WTC11 (cell line): ENCODE measurements at regions not wholly inside any gene's neighbourhood (a gene's known extent, or its start where the extent isn't known, plus 50 kb on each side); places are given as distances from the start of the nearest gene placed in this dataset.

ENCODE experiments used
- ATAC-seq: fragments of 200-7000 bp; cut with Tn5 transposase; 2 replicates; pipeline ENCODE4 v1.10.0; 2021; ENCODE audit warnings: mild to moderate bottlenecking, moderate library complexity
- CTCF ChIA-PET: fragments of 300-600 bp; sonication (Branson Sonifier 250); formaldehyde crosslinking; loops from one replicate; lab custom pipeline; 2021; ENCODE audit warnings: antibody characterized with exemption; lab: Charles Lee
- POLR2A ChIA-PET: fragments of 350-600 bp; sonication (Branson Sonifier 250); formaldehyde crosslinking; loops from one replicate; lab custom pipeline; 2021; ENCODE audit warnings: antibody characterized with exemption; lab: Charles Lee
- DNase-seq: peaks from one replicate; pipeline ENCODE4 v3.0.0; 2021; ENCODE audit warnings: low spot score
- H3K27ac Mint-ChIP-seq: 2 replicates; pipeline ENCODE4 v1.8.0; 2021; ENCODE audit warnings: mixed read lengths
- H3K27me3 Mint-ChIP-seq: 2 replicates; pipeline ENCODE4 v1.8.0; 2021; ENCODE audit warnings: low read depth, mild to moderate bottlenecking, moderate library complexity, mixed read lengths
- H3K36me3 Mint-ChIP-seq: 2 replicates; pipeline ENCODE4 v1.8.0; 2021; ENCODE audit warnings: mixed read lengths
- H3K4me1 Mint-ChIP-seq: 2 replicates; pipeline ENCODE4 v1.8.0; 2022; ENCODE audit warnings: mixed read lengths
- H3K4me3 Mint-ChIP-seq: 2 replicates; pipeline ENCODE4 v1.8.0; 2021; ENCODE audit warnings: mild to moderate bottlenecking, moderate library complexity, mixed read lengths
- H3K9me3 Mint-ChIP-seq: 2 replicates; pipeline ENCODE4 v1.8.0; 2021; ENCODE audit warnings: mixed read lengths
- CTCF ChIP-seq: fragments of 200-600 bp; IDR thresholded peaks from 2 replicates; pipeline ENCODE4 v1.8.0; 2022; ENCODE audit warnings: antibody characterized with exemption
- ERG ChIP-seq: fragments of 250-450 bp; sonication (Bioruptor Pico); IDR thresholded peaks from 2 replicates; pipeline ENCODE4 v1.8.0; 2021; ENCODE audit warnings: mild to moderate bottlenecking
- FOXP1 ChIP-seq: sonication (generic); formaldehyde crosslinking; IDR thresholded peaks from 2 replicates; pipeline ENCODE4 v1.8.0; 2022; ENCODE audit warnings: missing genetic modification reagents, mild to moderate bottlenecking, moderate library complexity, borderline replicate concordance
- HMGXB4 ChIP-seq: sonication (generic); formaldehyde crosslinking; IDR thresholded peaks from 2 replicates; pipeline ENCODE4 v1.8.1; 2023; ENCODE audit warnings: mild to moderate bottlenecking, moderate library complexity, missing genetic modification reagents
- RELA ChIP-seq: sonication (generic); formaldehyde crosslinking; IDR thresholded peaks from 2 replicates; pipeline ENCODE4 v1.8.1; 2022; ENCODE audit warnings: missing genetic modification reagents, mild to moderate bottlenecking, borderline replicate concordance
- SMAD3 ChIP-seq: sonication (generic); formaldehyde crosslinking; IDR thresholded peaks from 2 replicates; pipeline ENCODE4 v1.8.0; 2022; ENCODE audit warnings: missing genetic modification reagents, mild to moderate bottlenecking, borderline replicate concordance
- TP53 ChIP-seq: sonication (generic); formaldehyde crosslinking; IDR thresholded peaks from 2 replicates; pipeline ENCODE4 v1.8.1; 2023; ENCODE audit warnings: mild to moderate bottlenecking, missing genetic modification reagents
- ZNF263 ChIP-seq: sonication (generic); formaldehyde crosslinking; IDR thresholded peaks from 2 replicates; pipeline ENCODE4 v1.8.1; 2022; ENCODE audit warnings: low read depth, mild to moderate bottlenecking, moderate library complexity, missing genetic modification reagents
- ZNF281 ChIP-seq: sonication (generic); formaldehyde crosslinking; IDR thresholded peaks from 2 replicates; pipeline ENCODE4 v1.8.0; 2023; ENCODE audit warnings: mild to moderate bottlenecking, missing genetic modification reagents
- ZNF512 ChIP-seq: sonication (generic); formaldehyde crosslinking; IDR thresholded peaks from 2 replicates; pipeline ENCODE4 v1.8.1; 2022; ENCODE audit warnings: missing genetic modification reagents, borderline replicate concordance
- ZNF532 ChIP-seq: fragments of 250-450 bp; sonication (Bioruptor Pico); IDR thresholded peaks from 2 replicates; pipeline ENCODE4 v1.9.0; 2021; ENCODE audit warnings: mild to moderate bottlenecking, borderline replicate concordance

- Mint-ChIP-seq H3K27me3 (no peaks in the 10 kb centered on the region), H3K4me3 (no peak overlapping the region)
- no peak for ATAC-seq
These were observed 116.8 kb upstream of the SERPINE2 start for GRCh38 chr2:224155896-224156295.

GRCh38 chr2:224155371-224155770, 116.3 kb upstream of the SERPINE2 start:
- Mint-ChIP-seq H3K4me1 (no peaks in the 10 kb centered on the region), H3K4me3 (no peak overlapping the region), H3K27ac (no peak overlapping the region), H3K36me3 (no peaks in the 10 kb centered on the region), H3K9me3 (peaks cover 10% of the 10 kb centered on the region), H3K27me3 (no peaks in the 10 kb centered on the region)
- DNase-seq (no peak), ATAC-seq (no peak)
- CTCF ChIA-PET, result no interaction called here
- POLR2A ChIA-PET, result no interaction called here
- TF ChIP-seq ZNF512 (CRISPR knock-in tag) (no peak), TP53 (no peak), SMAD3 (CRISPR knock-in tag) (no peak), ZNF532 (CRISPR knock-in tag) (no peak), CTCF (no peak), ZNF281 (no peak)

More at GRCh38 chr2:224155896-224156295, 116.8 kb upstream of the SERPINE2 start:
- Mint-ChIP-seq H3K36me3 (no peaks in the 10 kb centered on the region), H3K9me3 (peaks cover 10% of the 10 kb centered on the region), H3K27ac (no peak overlapping the region), H3K4me1 (no peaks in the 10 kb centered on the region)
- TF ChIP-seq FOXP1 (CRISPR knock-in tag) (no peak), ERG (no peak), HMGXB4 (CRISPR knock-in tag) (no peak), RELA (CRISPR knock-in tag) (no peak), TP53 (no peak), ZNF281 (no peak), ZNF263 (CRISPR knock-in tag) (no peak)
- DNase-seq, result no peak
- POLR2A ChIA-PET, result no interaction called here
- CTCF ChIA-PET, result no interaction called here
